Tibial nerve (tissue), 3 donors: ENCODE measurements at regions not wholly inside any gene's neighbourhood (a gene's known extent, or its start where the extent isn't known, plus 50 kb on each side); places are given as distances from the start of the nearest gene placed in this dataset.

Source experiments
- POLR2A ChIP-seq, 2 donors: fragments of 450-650 bp; IDR thresholded peaks; one replicate each; pipeline ENCODE4 v1.6.1; 2017; ENCODE audit warnings: antibody characterized with exemption in 2 of 2, mild to moderate bottlenecking in 2 of 2, moderate library complexity in 2 of 2
- TF ChIP-seq, protein P1 (sequence below), 5 experiments: fragments of 200-600 bp in 3 of 5; fragments of 450-650 bp in 2 of 5; sonication (generic) in 3 of 5; IDR thresholded peaks; one replicate each; pipeline ENCODE4 v1.5.1; 2016 to 2019; ENCODE audit warnings: antibody characterized with exemption in 5 of 5, mild to moderate bottlenecking in 3 of 5, moderate library complexity in 2 of 5

DNA sequence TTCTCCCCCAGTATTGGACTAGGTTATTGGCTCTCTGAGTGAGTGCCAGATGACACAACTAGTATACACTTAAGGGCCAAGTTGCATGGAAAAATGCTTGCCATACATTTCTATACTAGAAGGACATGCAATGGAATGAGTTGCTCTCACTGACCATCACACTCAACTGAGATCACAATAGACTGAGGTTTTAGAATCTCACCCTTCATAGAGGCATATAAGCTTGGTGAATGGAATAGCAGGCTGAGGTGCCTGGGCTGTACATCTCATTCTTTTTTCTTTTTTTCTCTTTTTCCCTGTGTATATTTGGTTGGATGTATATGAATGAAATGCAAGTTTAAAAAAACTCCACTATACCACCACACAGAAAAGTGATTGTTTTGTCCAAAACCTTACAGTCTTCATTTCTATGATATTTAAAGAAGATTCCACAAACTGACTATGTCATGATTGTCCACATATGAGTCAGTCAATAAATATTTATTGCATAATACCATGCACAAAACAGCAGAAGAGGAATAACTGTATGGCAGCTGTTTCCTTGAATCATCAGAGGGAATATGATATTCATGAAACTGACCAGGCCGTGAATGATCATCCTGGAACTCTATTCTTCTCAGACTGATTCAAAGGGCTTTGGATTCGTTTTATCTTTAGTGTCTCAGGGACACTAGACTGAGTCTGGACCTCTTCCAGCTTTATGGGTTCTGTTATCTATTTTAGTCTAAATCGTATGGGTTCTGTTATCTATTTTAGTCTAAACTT, 122.6 kb upstream of the STK17B start:
- TF ChIP-seq, protein P1, sequence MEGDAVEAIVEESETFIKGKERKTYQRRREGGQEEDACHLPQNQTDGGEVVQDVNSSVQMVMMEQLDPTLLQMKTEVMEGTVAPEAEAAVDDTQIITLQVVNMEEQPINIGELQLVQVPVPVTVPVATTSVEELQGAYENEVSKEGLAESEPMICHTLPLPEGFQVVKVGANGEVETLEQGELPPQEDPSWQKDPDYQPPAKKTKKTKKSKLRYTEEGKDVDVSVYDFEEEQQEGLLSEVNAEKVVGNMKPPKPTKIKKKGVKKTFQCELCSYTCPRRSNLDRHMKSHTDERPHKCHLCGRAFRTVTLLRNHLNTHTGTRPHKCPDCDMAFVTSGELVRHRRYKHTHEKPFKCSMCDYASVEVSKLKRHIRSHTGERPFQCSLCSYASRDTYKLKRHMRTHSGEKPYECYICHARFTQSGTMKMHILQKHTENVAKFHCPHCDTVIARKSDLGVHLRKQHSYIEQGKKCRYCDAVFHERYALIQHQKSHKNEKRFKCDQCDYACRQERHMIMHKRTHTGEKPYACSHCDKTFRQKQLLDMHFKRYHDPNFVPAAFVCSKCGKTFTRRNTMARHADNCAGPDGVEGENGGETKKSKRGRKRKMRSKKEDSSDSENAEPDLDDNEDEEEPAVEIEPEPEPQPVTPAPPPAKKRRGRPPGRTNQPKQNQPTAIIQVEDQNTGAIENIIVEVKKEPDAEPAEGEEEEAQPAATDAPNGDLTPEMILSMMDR (IDR thresholded peaks at IDR 0.05): no peak
- no peak for TF ChIP-seq POLR2A (IDR thresholded peaks at IDR 0.05)
